ENCODE measurements at regions not wholly inside any gene's neighbourhood (a gene's known extent, or its start where the extent isn't known, plus 50 kb on each side); places are given as distances from the start of the nearest gene placed in this dataset.
"Not testable (repeated sequence)": the region's sequence is repeated elsewhere in the genome, so short reads cannot be mapped to it uniquely, and the experiment has no call there.

DNA sequence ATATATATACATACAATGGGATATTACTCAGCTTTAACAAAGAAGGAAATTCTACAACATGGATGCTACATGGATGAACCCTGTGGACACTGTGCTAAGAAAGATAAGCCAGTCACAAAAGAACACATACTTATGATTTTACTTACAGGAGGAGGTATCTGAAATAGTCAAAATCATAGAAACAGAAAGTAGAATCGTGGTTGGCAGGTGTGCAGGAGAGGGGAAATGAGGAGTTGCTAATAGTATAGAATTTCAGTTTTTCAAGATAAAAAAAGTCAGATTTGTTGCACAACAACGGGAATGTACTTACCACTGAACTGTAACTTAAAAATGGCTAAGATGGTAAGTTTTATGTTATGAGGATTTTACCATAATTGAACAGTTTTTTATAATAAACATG is 706.3 kb downstream of the TFAP2A start:
- no peak for ATAC-seq
- H3K4me3 ChIP-seq: no peak overlapping the region
- intact Hi-C loops (cut with DNase I, micrococcal nuclease): no loop called here
- H3K36me3 ChIP-seq (ENCODE audit: low read depth): no peaks in the 10 kb centered on the region
- no peak for DNase-seq
- no peaks in the 10 kb centered on the region for H3K9me3 ChIP-seq
- no peaks in the 10 kb centered on the region for H3K4me1 ChIP-seq (ENCODE audit: low read depth)
- TF ChIP-seq, protein P1, sequence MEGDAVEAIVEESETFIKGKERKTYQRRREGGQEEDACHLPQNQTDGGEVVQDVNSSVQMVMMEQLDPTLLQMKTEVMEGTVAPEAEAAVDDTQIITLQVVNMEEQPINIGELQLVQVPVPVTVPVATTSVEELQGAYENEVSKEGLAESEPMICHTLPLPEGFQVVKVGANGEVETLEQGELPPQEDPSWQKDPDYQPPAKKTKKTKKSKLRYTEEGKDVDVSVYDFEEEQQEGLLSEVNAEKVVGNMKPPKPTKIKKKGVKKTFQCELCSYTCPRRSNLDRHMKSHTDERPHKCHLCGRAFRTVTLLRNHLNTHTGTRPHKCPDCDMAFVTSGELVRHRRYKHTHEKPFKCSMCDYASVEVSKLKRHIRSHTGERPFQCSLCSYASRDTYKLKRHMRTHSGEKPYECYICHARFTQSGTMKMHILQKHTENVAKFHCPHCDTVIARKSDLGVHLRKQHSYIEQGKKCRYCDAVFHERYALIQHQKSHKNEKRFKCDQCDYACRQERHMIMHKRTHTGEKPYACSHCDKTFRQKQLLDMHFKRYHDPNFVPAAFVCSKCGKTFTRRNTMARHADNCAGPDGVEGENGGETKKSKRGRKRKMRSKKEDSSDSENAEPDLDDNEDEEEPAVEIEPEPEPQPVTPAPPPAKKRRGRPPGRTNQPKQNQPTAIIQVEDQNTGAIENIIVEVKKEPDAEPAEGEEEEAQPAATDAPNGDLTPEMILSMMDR (IDR thresholded peaks at IDR 0.05): no peak

DNA sequence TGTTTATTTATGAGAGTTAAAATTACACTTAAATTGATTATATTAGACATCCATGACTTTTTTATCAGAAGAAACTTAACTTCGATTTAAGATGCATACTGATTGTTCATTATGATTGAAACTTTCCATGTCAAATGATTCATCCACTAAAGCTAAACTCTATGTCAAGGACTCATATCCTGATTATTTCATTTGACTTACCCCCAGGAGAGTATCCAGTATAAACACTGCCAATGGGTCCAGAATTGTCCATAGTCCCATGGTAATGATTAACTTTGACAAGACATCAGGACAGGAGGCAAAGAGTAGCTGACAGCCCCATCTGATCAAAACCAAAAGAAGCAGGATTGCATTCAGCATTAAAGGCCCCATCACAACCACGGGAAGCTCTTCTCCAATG is 709.9 kb downstream of the TFAP2A start:
- no peak for ATAC-seq

DNA sequence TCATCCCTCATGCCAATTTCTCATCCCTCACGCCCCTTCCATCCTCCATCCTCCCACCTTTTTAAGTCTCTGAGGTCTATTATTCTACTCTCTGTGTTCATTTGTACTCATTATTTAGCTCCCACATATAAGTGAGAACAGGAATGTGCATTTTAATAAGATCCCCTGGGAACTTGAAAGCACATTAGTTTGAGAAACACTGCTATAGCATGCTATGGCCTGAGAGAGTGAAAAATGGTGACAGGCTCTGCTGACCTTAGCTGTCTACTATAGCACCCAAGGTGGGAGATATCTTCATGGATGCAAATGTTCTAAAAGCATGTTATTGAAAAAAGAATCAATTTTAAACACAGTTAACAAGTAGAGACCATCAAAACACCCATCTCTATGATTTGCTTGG is 712.0 kb downstream of the TFAP2A start:
- no peak for DNase-seq
- Histone ChIP-seq H3K4me1 (ENCODE audit: low read depth) (no peaks in the 10 kb centered on the region), H3K36me3 (ENCODE audit: low read depth) (no peaks in the 10 kb centered on the region), H3K9me3 (no peaks in the 10 kb centered on the region), H3K4me3 (no peak overlapping the region)
- no peak for ATAC-seq
- intact Hi-C loops (cut with DNase I, micrococcal nuclease): no loop called here
- TF ChIP-seq, protein P1 (IDR thresholded peaks at IDR 0.05): no peak

More for the DNA sequence above, 709.9 kb downstream of the TFAP2A start:
- DNase-seq: no peak
- intact Hi-C loops (cut with DNase I, micrococcal nuclease): no loop called here
- no peaks in the 10 kb centered on the region for H3K9me3 ChIP-seq
- TF ChIP-seq, protein P1 (IDR thresholded peaks at IDR 0.05): no peak
- H3K4me3 ChIP-seq: no peak overlapping the region
- H3K4me1 ChIP-seq (ENCODE audit: low read depth): no peaks in the 10 kb centered on the region
- no peaks in the 10 kb centered on the region for H3K36me3 ChIP-seq (ENCODE audit: low read depth)

DNA sequence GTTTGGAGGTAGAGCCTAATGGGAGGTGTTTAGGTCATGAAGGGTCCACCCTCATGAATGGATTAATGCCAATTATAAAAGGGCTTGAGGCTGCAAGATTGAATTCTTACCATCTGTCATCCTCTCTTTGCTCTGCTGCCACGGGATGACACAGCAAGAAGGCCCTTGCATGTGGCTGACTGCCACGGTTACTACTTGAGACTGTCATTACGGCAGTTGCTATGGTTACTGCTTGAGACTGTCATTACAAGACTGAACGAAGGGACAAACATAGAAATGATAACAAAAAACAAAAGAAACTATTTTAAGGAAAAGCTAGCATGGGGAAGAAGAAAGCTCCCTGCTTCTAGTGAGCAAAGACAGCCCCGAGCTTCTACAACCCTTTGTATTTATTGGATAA is 715.0 kb downstream of the TFAP2A start:
- intact Hi-C loops (cut with DNase I, micrococcal nuclease): no loop called here
- Histone ChIP-seq H3K4me1 (ENCODE audit: low read depth) (no peaks in the 10 kb centered on the region), H3K4me3 (no peak overlapping the region), H3K36me3 (ENCODE audit: low read depth) (no peaks in the 10 kb centered on the region), H3K9me3 (peaks cover 6% of the 10 kb centered on the region)
- TF ChIP-seq, protein P1 (IDR thresholded peaks at IDR 0.05): no peak
- ATAC-seq (no peak), DNase-seq (no peak)

DNA sequence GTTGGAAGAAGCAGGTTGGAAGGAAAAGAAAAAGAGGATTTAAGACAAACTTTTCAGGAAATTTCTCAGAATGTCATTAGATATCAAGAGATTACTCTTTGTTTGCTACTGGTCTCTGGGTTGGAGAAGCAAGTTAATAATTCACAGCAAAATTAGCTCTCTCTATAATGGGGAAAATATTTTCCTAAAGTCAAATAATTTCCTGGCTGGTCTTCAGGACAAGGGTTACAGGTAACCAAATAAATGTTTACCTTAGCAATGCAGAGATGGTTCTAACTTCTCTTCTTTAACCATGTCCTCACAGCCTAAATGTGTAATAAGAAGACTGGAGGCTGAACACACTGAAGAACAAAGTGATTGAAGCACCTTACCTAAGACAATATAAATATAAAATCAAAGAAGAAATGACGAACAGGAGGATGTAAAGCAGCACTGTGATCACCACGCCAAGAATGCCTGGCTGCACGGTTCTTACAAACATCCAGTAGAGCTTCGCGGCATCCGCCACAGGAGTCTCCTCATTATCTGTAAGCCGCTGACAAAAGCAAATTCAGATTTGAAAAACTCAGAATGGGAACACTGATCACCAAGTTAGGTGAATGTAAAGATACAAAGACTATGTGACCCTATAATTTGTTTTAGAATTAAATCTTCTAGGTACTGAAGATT is 717.5 kb downstream of the TFAP2A start:
- TF ChIP-seq, protein P1 (IDR thresholded peaks at IDR 0.05): no peak
- peaks cover 6% of the 10 kb centered on the region for H3K9me3 ChIP-seq
- DNase-seq (no peak), ATAC-seq (no peak)
- intact Hi-C loops (cut with DNase I, micrococcal nuclease): no loop called here
- no peak overlapping the region for H3K4me3 ChIP-seq
- H3K4me1 ChIP-seq (ENCODE audit: low read depth): no peaks in the 10 kb centered on the region
- H3K36me3 ChIP-seq (ENCODE audit: low read depth): no peaks in the 10 kb centered on the region

DNA sequence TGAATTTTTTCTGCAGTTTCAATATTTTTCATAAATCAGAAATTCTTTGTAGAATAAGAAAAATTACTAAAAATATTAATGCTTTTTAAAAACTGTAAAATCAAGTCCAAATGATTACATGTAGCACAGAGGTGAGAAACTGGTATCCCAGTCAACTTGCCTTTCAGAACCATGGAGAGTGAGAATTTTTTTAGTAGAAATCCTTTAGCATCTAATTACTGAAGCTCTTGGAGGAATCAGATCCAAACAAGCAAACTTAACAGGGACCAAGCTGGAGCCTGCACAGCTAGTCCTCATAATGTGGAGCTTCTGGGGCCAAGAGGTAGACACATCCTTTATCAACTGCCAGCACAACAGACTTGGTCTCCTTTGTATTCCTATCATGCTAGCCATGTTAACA is 724.5 kb downstream of the TFAP2A start:
- ATAC-seq: no peak
- TF ChIP-seq, protein P1 (IDR thresholded peaks at IDR 0.05): no peak
- Histone ChIP-seq H3K4me1 (ENCODE audit: low read depth) (no peaks in the 10 kb centered on the region), H3K36me3 (ENCODE audit: low read depth) (no peaks in the 10 kb centered on the region), H3K4me3 (no peak overlapping the region), H3K9me3 (peaks cover 5% of the 10 kb centered on the region)
- DNase-seq: no peak
- intact Hi-C loops (cut with DNase I, micrococcal nuclease): no loop called here

DNA sequence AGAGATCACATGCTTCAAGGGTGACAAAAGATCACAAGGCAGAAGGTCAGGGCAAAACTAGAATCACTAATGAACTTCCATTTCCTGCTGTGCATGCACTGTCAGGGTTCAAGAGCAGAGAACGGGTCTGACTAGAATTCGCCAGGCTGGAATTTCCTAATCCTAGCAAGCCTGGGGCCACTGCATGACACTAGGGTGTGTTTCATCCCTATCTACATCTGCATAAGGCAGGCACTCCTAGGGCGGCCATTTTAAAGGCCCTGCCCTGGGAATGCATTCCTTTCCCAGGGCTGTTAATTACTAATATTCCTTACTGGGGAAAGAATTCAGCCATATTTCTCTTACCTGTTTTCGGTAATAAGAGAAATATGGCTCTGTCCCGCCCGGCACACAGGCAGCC is 734.1 kb downstream of the TFAP2A start:
- H3K4me1 ChIP-seq (ENCODE audit: low read depth); H3K9me3 ChIP-seq; H3K4me3 ChIP-seq; ATAC-seq; intact Hi-C loops (cut with DNase I, micrococcal nuclease); DNase-seq; H3K36me3 ChIP-seq (ENCODE audit: low read depth): not testable (repeated sequence)
